Activated CD8-positive, alpha-beta memory T cell treated with anti-CD3 and anti-CD28 coated beads, Interleukin-2, amount 50 U/mL, for 48 hours (primary cell): ENCODE measurements at regions not wholly inside any gene's neighbourhood (a gene's known extent, or its start where the extent isn't known, plus 50 kb on each side); places are given as distances from the start of the nearest gene placed in this dataset.

Source experiments
- DNase-seq: peaks from one replicate; pipeline ENCODE4 v3.0.0-alpha.2; 2020

DNA sequence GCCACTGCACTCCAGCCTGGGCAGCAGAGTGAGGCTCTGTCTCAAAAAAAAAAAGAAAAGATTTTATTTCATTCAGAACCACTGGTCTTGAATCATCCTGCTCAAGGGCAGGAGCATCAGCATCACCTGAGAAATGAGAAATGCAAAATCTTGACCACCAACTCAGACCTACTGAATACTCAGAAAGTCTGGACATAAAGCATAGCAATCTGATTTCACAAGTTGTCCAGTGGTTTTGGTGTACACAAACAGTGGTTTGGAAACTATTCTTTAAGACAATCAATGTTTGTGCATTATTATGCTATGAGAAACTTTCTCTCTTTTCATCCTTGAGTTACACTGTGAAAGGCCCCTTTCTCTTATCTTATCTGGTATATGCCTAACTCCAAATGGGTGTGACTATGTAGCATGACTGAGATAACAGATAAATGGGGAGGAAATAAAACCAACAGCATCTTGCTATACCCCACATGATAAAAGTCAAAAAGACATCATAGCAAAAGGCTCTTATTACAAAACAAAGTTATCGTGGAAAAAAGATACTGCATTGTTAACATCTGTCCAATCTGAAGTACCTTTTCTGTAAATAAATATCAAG is 174.2 kb upstream of the STT3B start:
- no peak for DNase-seq

DNA sequence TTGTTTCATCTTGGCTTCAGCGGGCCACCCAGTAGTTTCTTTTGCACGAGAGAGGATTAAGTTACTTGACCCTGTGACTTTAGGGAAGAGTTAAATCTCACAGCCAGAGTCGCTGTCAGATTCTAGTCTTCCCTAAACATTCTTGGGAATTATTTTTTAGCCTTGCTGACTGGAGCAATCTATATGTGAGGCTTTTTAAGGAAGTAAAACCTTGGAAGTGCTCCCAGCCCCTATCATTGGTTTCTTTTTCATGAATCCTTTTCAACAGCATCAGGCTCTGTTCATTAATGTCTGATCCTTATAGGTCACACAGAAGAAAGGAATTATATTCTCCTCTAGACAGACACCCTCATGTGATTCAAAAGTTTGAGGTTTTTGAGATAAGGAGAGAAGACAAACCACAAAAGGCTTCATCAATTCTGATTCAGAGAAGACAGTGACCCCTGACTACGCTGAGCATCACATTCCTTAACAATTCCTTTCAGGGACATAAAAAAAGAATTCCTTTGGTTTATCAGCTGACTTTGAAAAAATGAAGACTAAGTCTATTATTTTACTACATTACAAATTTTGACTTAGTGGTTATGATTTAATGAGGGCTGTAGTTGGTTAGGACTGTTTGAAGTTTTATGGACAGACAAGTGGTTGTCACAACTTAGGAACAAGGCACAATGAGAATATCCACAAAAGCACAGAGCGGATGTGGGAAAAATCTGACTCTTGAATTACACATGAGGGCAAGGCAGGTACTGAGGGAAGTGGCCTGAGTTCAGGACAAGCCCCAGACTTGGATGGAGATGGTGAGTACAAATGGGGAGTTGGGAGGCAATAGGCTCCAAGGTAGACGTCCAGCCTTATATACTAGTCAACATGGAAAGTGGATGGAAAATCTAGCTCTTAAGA is 171.1 kb upstream of the STT3B start:
- no peak for DNase-seq

DNA sequence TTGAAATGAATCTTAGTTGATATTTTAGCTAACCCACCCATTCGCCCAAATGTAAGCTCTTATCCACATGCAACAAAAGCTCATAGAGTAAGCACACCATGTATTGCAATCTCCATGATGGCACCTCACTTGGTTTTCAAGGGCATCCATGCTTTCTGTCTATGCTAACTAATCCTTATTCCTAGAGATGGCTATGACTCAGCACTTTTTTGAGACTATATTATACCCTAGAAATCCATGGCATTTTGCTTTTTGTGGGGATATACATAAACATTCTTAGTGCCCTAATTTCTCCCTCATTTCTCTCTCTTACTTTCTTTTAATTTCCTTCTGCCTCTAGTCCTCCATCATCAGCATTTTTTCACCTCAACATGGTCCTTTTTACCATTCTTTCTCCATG is 168.5 kb upstream of the STT3B start:
- DNase-seq, result no peak

DNA sequence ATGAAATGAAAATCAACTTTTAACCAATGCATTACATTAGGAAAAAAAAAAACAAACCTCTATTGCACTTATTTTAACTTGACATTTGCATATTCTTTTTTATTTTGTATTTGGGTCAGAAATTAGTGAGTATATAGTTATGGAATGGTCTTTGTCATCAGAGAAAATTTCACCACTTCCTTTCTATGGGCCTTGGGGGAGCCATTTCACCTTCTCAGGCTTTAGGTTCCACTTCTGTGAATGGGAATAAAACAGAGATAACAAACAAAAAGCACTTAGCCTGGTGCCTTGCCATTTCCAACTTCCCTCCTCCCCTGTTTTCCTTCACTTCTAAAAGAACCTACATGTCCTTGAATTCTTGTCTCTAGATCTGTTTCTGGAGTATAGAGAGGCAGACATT is 168.0 kb upstream of the STT3B start:
- no peak for DNase-seq

DNA sequence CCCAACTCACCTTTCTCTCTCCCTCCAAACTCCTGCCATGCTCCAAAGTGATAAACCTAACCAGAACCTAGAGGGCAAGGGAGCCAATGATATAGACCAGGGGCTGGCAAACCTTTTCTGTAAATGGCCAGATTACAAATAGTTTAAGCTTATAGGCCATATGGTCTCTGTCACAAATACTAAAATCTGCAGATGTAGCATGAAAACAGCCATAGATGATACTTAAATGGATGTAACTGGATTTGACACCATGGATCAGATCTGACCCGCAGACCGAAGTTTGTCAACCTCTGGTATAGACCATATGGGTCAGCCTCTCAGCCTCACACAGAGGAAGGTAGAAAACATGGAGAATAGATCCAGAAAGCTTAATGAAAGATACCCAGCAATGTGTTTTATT is 165.2 kb upstream of the STT3B start:
- no peak for DNase-seq

DNA sequence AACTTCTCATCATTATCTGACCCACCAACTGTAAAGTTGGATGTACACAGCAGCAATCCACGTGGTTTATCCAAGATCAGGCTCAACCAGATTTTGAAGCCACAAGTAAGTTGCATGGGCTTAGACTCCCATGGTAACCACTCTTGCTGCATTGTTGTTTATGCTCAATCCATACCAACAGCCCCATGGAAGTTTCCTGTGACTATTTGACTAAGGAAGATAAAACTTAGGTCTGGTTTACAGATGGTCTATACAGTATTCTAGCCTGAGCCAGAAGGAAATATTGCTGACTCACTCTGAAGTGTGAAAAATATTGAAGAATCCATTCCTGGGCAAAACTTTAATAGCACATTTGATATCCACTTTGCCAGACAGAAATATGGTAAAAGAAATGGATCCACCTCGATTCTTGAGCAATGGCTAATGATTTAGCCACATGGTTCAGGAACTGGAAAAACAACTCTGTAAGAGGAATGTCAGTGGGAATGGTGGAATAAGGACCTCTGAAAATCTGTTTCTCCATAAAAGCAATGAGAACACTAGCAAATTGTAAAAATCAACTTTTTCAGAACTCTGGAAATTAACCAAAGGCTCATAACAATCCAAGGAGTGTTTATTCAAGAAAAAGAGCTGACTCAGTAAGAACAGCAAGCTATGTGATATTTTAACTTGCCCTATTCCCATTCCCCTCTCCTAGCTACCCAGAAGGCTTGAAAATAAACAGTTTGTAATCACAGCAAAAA is 162.9 kb upstream of the STT3B start:
- DNase-seq, result no peak

DNA sequence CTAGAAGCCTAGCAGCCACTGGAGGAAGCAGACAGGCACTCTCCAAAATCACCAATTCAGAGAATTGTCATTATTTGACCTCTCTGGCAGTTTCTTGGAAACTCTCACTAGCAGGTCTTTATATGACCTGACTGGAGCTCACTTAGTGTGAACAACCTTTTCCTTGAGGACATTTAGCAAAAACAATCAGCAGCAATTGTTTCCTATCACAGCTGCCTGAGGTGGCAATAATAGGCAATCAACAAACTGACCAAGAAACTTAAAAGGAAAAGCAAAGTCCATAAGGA is 162.4 kb upstream of the STT3B start:
- no peak for DNase-seq

- DNase-seq, result no peak
Measured at GRCh38 chr3:31370681-31371080, 162.0 kb upstream of the STT3B start.

GRCh38 chr3:31371484-31372177 is 161.1 kb upstream of the STT3B start:
- DNase-seq, result no peak

DNA sequence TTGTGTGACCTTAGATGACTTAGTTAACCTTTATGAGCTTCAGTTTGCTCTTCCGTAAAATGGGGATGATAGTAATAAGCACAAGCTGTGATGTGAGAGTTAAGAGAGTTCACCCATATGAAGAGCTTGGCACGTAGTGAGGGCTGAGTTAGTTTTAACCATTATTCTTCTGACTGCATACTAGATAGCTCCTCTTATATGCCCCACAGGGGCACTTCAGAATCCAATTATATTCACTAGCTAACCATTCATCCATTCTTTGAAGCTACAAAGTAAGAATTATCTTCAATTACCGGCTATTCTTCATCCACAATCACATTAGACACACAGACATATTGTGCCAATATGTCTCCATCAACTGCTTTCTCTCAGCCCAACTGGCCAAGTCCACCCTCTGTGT is 159.0 kb upstream of the STT3B start:
- DNase-seq, result no peak

DNA sequence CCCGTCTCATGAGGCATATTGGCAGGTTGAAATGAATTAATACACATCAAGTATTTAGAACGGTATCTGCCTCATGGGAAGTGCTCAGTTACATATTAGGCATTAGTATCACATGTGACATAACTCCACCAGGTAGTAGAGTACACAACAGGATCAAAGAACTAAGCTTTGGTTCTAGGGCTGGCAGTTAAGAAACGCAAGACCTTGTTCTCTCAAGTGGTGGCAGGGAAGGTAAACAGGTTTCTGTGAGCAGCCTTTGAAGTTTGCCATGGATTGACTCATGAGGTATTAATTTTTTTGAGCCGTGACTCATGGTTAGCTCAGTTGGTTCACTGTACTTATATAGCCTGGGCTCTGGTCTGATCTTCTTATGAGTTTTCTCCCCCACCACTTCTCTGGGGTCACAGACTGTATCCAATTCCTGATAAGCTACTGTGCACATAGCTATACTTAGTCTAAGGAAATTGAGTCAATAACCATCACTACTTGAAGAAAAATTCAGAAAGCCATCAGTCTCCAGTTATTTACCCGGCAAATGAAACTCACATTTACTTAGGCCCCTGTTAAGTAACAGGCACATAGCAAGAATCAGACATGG is 155.6 kb upstream of the STT3B start:
- no peak for DNase-seq

DNA sequence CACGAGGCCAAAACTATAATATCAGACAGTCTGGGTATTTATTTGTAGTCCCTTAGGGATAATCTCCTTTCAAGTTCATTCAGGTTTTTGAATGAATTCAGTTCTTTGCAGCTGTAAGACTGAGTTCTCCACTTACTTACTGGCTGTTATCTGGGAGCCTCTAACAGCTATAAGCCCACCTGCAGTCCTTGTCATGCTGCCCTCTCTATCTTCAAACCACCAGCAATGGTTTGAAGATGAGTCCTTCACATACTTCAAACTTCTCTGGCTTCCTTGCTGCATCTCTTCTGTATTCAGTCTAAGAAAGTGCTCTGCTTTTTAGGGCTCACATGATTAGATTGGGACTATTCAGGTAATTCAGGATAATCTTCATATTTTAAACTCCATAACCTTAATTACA is 154.5 kb upstream of the STT3B start:
- no peak for DNase-seq

DNA sequence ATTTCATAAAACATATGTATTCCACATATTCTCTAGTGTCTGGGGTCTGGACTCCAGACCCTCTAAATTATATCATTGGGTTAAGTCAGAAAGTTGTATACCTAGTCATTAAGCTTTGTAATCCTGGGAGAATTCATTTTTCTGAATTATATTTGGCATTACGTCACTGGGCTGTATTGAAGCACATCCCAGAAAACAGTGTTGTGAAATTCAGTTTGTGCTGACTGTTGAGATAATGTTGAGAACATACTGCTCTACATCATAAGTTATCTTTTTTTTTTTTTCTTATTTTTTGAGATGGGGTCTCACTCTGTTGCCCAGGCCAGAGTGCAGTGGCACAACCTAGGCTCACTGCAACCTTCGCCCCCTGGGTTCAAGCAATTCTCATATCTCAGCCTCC is 153.1 kb upstream of the STT3B start:
- DNase-seq, result no peak

DNA sequence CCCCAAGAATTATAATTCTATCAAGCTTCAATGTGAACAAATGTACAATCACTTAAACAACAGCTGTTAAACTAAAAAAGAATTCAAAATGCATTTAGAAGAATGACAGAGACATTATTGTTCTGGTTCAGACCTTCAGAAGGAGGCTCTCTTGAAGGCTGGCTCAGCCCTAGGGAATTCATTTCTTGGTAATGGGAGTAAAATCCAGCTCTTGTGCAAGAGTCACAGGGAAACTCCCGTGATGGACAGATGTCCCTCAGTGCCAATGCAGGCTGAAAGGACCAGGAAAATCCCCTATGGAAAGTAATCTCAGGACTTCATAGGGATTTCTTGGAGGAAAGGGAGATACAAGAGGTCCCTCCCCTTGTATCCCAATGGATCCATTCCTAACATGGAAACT is 149.9 kb upstream of the STT3B start:
- DNase-seq, result no peak

GRCh38 chr3:31384117-31384516 is 148.6 kb upstream of the STT3B start:
- DNase-seq, result no peak

DNA sequence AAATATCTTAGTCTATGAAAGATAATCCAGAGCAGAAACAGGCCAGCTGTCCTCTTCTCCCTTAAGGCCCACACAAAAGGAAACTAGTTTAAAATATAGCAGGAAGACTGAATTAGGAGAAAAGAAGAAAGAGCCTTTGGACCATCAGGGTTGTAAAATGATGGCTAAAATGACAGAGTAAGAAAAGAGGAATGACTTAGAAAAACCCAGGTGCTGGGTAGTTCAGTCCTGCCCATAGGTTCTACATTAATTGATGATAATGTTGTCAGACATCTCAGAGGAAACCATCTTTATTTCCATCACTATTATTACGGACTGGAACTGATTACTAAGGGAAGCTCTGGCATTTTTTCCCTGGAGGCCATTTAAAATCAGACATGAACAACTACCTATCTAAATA is 142.8 kb upstream of the STT3B start:
- DNase-seq, result no peak

DNA sequence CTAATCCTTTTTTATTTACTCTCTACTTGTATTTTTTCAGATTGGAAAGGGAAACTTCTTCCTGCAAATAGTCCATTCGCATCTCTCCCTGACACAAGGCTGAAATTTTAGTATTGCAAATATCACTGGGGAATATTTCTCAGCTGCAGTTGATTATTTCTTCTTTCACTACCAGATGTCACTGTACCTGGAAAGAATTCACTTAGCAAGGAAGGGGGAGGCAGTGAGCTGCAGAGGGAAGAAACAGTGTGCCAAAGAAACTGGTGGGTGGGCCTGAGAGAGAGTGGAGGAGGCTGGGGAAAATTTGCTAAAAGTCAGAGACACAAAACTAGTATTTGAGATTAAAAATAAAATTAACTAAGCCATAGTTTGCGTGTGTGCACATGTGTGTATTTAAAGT is 142.3 kb upstream of the STT3B start:
- no peak for DNase-seq

DNA sequence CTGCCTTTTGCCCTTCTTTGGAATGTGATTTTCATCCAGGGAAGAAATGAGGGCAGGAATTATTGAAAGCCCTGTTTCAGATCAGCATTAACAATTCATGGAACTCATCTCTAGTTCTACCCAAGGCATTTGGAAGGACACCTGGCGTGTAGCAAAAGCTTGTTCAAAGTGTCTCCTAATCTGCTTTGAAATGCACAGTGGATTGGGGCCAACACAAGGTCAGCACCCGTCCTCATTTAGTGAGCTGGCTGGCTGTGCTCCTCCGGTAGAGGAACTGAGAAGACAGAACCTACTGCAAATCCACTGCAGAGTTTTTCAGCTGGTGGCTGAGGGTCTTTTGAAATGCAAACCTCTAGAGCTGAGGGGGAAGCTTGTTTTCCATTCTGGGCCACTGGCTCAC is 141.6 kb upstream of the STT3B start:
- DNase-seq, result no peak

DNA sequence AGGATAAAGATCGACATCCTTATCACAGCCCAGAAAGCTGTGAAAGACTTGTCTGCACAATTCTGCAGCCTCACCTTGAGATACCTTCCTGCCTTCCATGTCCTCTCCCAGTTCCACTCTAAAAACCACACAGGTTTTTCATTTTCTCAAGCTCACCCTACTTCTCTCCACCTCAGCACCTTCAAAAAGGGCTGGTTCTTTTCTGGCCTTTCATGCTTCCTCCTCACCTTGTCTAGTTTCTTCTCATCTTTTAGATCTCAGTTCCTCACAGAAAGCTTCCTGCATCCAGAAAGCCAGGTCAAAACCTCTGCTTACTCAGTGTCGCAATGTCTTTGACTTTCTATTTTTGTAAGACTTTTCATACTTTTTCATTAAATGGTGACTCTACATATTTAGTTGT is 140.2 kb upstream of the STT3B start:
- no peak for DNase-seq

GRCh38 chr3:31399271-31399670 is 133.5 kb upstream of the STT3B start:
- no peak for DNase-seq

GRCh38 chr3:31402117-31402516 is 130.6 kb upstream of the STT3B start:
- DNase-seq, result no peak

GRCh38 chr3:31403197-31403596 is 129.5 kb upstream of the STT3B start:
- DNase-seq, result no peak

- DNase-seq, result no peak
Measured at GRCh38 chr3:31404871-31405270, 127.9 kb upstream of the STT3B start.
